MG63 (cell line): ENCODE measurements at regions not wholly inside any gene's neighbourhood (a gene's known extent, or its start where the extent isn't known, plus 50 kb on each side); places are given as distances from the start of the nearest gene placed in this dataset.

Source experiments
- DNase-seq: peaks from one replicate; pipeline ENCODE4 v3.0.0-alpha.2; 2020
- H3K27me3 ChIP-seq: fragments of 250-450 bp; sonication (Bioruptor Pico); 2 replicates; pipeline ENCODE4 v1.5.1; 2020; ENCODE audit warnings: mild to moderate bottlenecking, moderate library complexity
- H3K36me3 ChIP-seq: fragments of 250-450 bp; sonication (Bioruptor Pico); 2 replicates; pipeline ENCODE4 v1.5.1; 2020; ENCODE audit warnings: mild to moderate bottlenecking, moderate library complexity
- H3K4me3 ChIP-seq: fragments of 250-450 bp; sonication (Bioruptor Pico); 2 replicates; pipeline ENCODE4 v1.5.1; 2020; ENCODE audit warnings: mild to moderate bottlenecking, moderate library complexity
- H3K9me3 ChIP-seq: fragments of 250-450 bp; sonication (Bioruptor Pico); 2 replicates; pipeline ENCODE4 v1.5.1; 2020; ENCODE audit warnings: mild to moderate bottlenecking, moderate library complexity

- H3K36me3 ChIP-seq, result no peaks in the 10 kb centered on the region
- DNase-seq, result no peak
- H3K4me3 ChIP-seq, result no peak overlapping the region
- H3K9me3 ChIP-seq, result no peaks in the 10 kb centered on the region
- H3K27me3 ChIP-seq, result no peaks in the 10 kb centered on the region
Observed at GRCh38 chr2:239506961-239507360, 106.1 kb upstream of the HDAC4 start.

GRCh38 chr2:239506101-239506857, 105.5 kb upstream of the HDAC4 start:
- Histone ChIP-seq H3K4me3 (no peak overlapping the region), H3K27me3 (no peaks in the 10 kb centered on the region), H3K36me3 (no peaks in the 10 kb centered on the region), H3K9me3 (no peaks in the 10 kb centered on the region)
- no peak for DNase-seq

- no peaks in the 10 kb centered on the region for H3K9me3 ChIP-seq
- H3K27me3 ChIP-seq, result no peaks in the 10 kb centered on the region
- H3K36me3 ChIP-seq, result no peaks in the 10 kb centered on the region
- DNase-seq, result no peak
- no peak overlapping the region for H3K4me3 ChIP-seq
Observed at GRCh38 chr2:239504643-239505235, 103.9 kb upstream of the HDAC4 start.

- Histone ChIP-seq H3K27me3 (no peaks in the 10 kb centered on the region), H3K4me3 (no peak overlapping the region), H3K36me3 (no peaks in the 10 kb centered on the region), H3K9me3 (no peaks in the 10 kb centered on the region)
- no peak for DNase-seq
Observed at GRCh38 chr2:239502430-239503186, 101.8 kb upstream of the HDAC4 start.

DNA sequence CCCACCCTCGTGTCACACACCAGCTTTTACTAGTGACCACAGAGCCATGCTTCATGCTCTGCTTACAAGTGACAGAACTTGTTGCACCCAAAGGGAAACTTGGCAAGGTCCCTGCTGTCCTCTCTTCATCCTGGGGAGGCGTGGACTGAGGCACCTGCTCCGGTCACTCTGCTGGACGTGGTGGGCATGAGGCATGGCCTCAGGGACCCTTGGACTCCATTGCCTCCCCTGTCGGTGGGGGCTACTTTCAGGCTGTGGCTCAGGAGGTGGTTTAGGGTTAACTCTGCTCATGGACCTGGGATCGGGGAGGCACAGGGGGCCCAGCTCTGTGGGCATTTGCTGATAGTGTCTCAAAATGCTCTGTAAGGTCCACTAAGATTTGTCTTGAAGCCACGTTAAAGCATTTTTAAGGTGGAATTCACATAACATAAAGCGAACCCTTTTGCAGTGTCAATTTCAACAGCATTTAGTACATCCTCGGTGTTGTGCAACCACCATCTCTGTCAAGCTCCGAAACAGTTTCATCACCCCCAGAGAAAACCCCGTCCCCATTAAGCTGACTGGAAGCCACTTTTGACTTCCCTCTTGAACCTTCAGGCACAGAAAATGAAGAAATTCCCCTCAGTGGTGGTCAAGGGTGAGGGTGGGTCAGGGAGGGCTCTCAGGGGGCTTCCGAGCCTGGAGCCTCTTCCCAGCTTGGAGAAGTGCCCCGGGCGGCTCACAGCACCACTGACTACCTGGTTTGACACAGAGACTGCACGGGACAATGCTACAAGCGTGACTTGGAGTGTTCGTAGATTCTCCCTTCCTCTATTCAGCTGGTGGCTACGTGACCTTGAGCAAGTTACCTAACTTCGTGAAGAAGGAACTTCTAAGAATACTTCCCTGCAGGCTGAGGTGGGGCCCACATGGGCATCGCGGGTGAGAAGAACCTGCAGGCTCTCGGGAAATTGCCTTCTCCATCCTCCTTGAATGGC, 100.0 kb upstream of the HDAC4 start:
- Histone ChIP-seq H3K27me3 (no peaks in the 10 kb centered on the region), H3K36me3 (no peaks in the 10 kb centered on the region), H3K9me3 (no peaks in the 10 kb centered on the region), H3K4me3 (no peak overlapping the region)
- DNase-seq, result no peak

DNA sequence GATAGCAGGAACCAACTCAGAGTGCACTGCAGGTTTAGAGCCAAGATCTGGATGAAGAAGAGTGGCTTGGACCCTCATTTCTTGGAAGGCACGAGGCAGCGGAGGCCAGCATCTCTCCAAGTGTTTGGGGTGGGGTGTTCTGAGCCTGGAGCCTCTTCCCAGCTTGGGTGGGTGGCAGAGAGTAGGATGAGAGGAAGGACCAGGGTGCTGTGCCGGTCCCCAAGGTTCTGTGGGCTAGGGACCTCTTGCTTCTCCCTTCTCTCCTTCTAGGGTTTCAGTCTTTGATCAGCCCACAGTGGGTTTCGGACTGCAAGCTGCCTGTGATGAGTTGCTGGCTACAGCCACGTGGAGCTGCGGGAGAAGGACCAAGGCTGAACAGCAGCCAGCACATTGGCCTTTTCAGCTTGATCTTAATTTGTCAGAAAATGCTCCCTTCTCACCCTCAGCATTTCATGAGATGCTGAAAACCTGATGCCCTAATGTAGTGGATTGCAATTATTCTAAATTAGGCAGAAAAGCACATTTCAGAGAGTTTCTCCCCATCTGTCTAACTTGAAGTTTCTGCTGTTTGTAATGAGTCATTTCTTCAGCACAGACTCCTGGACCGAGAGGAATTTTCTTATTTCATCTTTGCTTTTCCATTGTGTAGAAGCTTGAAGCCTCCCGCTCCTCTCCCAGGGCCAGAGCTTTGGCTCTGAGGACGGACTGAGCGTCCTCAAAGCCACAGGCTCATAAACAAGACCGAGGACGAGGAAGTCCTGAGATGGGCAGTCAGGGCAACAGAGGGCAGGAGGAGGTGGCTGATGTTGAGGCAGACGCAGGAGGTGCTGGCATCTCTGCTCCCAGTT, 99.1 kb upstream of the HDAC4 start:
- no peaks in the 10 kb centered on the region for H3K36me3 ChIP-seq
- H3K4me3 ChIP-seq, result no peak overlapping the region
- H3K27me3 ChIP-seq, result no peaks in the 10 kb centered on the region
- H3K9me3 ChIP-seq, result no peaks in the 10 kb centered on the region
- no peak for DNase-seq

- no peaks in the 10 kb centered on the region for H3K9me3 ChIP-seq
- DNase-seq, result peak; percentile 26
- no peaks in the 10 kb centered on the region for H3K36me3 ChIP-seq
- no peak overlapping the region for H3K4me3 ChIP-seq
- H3K27me3 ChIP-seq, result no peaks in the 10 kb centered on the region
Observed at GRCh38 chr2:239498981-239499634, 98.3 kb upstream of the HDAC4 start.

DNA sequence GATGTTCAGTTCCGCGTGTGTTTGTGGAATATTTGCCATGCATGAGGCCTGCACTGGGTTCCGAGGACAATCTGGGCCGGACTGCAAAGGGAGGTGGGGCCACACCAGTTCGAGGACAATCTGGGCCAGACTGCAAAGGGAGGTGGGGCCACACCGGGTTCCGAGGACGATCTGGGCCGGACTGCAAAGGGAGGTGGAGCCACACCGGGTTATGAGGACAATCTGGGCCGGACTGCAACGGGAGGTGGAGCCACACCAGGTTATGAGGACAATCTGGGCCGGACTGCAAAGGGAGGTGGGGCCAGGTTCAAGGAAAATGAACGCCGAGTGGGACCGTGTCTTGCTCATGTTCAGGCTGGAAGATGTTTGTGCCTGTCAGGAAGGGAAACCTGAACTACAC, 97.8 kb upstream of the HDAC4 start:
- H3K27me3 ChIP-seq, result no peaks in the 10 kb centered on the region
- no peaks in the 10 kb centered on the region for H3K36me3 ChIP-seq
- no peaks in the 10 kb centered on the region for H3K9me3 ChIP-seq
- H3K4me3 ChIP-seq, result no peak overlapping the region
- DNase-seq, result no peak

DNA sequence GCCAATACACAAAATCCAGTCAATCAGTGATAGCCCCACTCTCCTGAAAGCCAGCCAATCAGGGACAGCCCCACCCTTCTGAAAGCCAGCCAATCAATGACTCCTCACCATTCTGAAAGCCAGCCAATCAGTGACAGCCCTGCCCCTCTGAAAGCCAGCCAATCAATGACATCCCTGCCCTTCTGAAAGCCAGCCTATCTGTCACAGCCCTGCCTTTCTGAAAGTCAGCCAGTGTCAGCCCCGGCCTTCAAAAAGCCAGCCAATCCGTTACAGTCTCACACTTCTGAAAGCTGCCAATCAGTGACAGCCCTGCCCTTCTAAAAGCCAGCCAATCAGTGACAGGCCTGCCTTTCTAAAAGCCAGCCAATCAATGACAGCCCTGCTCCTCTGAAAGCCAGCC, 95.9 kb upstream of the HDAC4 start:
- Histone ChIP-seq H3K27me3 (no peaks in the 10 kb centered on the region), H3K4me3 (no peak overlapping the region), H3K9me3 (no peaks in the 10 kb centered on the region), H3K36me3 (no peaks in the 10 kb centered on the region)
- DNase-seq, result peak; percentile 17

DNA sequence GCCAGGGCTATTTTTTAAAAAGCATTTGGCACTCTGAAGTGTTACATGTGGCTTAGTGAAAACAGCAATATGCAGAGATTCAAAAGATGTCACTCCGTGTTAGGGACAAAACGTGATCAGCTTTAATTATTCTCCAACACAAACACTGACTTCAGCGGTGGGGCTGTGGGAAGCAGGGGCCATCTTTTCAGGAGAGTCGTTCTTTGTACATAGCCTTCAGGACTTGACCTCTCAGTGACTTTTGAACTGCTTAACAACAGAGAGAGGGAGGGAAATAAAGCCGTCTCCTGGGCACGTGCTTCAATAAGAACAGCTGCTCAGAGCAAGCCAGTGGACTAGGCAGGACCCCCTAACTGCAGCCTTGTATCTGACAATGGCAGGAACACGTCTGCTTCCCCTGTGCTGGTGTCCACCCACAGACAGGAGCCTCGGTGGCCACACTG, 95.0 kb upstream of the HDAC4 start:
- no peaks in the 10 kb centered on the region for H3K36me3 ChIP-seq
- H3K9me3 ChIP-seq, result no peaks in the 10 kb centered on the region
- no peak overlapping the region for H3K4me3 ChIP-seq
- H3K27me3 ChIP-seq, result no peaks in the 10 kb centered on the region
- no peak for DNase-seq

DNA sequence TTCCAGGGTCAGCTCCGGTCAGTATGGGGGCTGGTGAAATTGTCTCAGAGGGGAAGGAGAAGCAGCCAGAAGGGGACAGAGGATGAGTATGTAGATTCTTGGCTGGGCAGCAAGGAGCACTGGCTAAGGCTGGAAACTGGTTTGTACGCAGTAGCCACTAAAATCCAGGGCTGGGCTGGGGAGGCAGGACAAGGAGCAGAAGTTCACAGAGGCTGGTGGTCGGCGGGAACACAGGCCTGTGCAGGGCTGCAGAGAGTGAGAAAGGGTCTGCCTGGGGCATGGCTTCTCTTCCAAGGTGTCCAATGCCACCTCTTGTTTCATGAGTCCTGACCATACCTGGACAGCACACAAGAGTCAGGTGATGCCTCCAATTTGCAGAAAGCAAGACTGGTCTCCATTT, 94.4 kb upstream of the HDAC4 start:
- DNase-seq, result no peak
- no peaks in the 10 kb centered on the region for H3K27me3 ChIP-seq
- no peaks in the 10 kb centered on the region for H3K36me3 ChIP-seq
- no peak overlapping the region for H3K4me3 ChIP-seq
- H3K9me3 ChIP-seq, result no peaks in the 10 kb centered on the region

DNA sequence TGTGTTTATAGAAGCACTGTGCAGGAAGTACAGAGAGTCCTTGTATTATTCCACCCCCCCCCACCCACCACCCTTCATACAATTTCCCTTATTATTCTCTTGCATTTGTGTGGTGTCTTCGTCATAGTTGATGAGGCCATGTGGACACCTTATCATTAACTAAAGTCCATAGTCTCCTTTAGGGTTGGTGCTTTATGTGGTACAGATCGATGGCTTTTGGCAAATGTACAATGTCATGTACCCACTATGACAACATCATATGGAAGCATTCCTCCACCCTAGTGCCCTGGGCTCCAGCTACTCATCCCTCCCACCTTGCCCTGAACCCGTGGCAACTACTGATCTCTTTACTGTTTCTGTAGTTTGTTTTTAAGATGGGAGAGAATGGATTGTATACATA, 93.8 kb upstream of the HDAC4 start:
- H3K36me3 ChIP-seq, result no peaks in the 10 kb centered on the region
- no peaks in the 10 kb centered on the region for H3K9me3 ChIP-seq
- no peak for DNase-seq
- no peak overlapping the region for H3K4me3 ChIP-seq
- no peaks in the 10 kb centered on the region for H3K27me3 ChIP-seq

DNA sequence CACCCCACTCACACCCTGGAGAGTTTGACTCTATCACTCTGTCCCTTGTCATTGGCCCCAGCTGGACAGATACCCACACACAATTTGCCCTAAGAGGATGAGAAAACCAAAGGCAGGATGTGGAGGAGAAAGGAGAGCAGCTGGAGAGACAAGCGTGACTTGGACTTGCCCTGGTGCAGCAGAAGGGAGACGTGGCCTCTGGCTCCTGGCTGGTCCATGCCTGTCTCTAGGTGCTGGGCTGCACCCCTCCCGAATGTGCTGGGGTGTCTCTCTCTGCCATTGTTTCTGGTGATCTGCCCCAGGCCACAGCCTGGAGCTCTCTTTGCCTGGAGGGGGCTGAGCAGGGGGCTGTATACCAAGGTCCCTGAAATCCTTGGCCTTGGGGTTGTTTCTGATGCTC, 88.7 kb upstream of the HDAC4 start:
- no peak for DNase-seq
- no peaks in the 10 kb centered on the region for H3K27me3 ChIP-seq
- no peaks in the 10 kb centered on the region for H3K36me3 ChIP-seq
- H3K4me3 ChIP-seq, result no peak overlapping the region
- no peaks in the 10 kb centered on the region for H3K9me3 ChIP-seq

- Histone ChIP-seq H3K9me3 (no peaks in the 10 kb centered on the region), H3K27me3 (no peaks in the 10 kb centered on the region), H3K4me3 (no peak overlapping the region), H3K36me3 (no peaks in the 10 kb centered on the region)
- no peak for DNase-seq
Observed at GRCh38 chr2:239488125-239488524, 87.3 kb upstream of the HDAC4 start.

- no peaks in the 10 kb centered on the region for H3K9me3 ChIP-seq
- H3K36me3 ChIP-seq, result no peaks in the 10 kb centered on the region
- H3K4me3 ChIP-seq, result no peak overlapping the region
- H3K27me3 ChIP-seq, result no peaks in the 10 kb centered on the region
- DNase-seq, result no peak
Observed at GRCh38 chr2:239487272-239487671, 86.5 kb upstream of the HDAC4 start.
